ENCODE measurements at regions not wholly inside any gene's neighbourhood (a gene's known extent, or its start where the extent isn't known, plus 50 kb on each side); places are given as distances from the start of the nearest gene placed in this dataset.

DNA sequence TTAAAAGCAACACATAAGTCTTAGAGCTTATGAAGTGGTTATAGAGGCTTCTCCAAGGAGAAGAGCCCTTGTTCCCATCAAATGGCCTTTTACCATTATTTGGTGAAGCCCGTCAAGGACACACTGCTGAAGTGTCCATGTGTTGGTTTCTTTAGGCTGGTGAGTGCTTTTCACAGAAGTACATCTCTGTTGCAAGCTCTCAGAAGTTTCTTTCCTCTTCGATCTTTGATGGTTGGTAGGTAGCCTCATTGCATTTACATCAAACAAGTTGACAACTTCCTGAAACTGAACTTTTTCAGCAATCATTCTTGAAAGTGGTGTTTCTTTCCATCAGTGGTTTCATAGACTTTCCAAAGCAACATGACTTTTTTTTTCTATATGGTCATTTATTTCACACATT is 465.6 kb downstream of the HDGFL1 start:
- TF ChIP-seq, protein P1, sequence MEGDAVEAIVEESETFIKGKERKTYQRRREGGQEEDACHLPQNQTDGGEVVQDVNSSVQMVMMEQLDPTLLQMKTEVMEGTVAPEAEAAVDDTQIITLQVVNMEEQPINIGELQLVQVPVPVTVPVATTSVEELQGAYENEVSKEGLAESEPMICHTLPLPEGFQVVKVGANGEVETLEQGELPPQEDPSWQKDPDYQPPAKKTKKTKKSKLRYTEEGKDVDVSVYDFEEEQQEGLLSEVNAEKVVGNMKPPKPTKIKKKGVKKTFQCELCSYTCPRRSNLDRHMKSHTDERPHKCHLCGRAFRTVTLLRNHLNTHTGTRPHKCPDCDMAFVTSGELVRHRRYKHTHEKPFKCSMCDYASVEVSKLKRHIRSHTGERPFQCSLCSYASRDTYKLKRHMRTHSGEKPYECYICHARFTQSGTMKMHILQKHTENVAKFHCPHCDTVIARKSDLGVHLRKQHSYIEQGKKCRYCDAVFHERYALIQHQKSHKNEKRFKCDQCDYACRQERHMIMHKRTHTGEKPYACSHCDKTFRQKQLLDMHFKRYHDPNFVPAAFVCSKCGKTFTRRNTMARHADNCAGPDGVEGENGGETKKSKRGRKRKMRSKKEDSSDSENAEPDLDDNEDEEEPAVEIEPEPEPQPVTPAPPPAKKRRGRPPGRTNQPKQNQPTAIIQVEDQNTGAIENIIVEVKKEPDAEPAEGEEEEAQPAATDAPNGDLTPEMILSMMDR (IDR thresholded peaks at IDR 0.05; ENCODE audit: low read depth, low read length) = no peak
- no peak for TF ChIP-seq EZH2phosphoT487 (IDR thresholded peaks at IDR 0.05; ENCODE audit: low read depth)

All from OCI-LY3 (cell line).